HepG2 (cell line): ENCODE measurements at regions not wholly inside any gene's neighbourhood (a gene's known extent, or its start where the extent isn't known, plus 50 kb on each side); places are given as distances from the start of the nearest gene placed in this dataset.

Experiments
- ATAC-seq: fragments of 200-7000 bp; cut with Tn5 transposase; 3 replicates; pipeline ENCODE4 v1.9.1; 2020; ENCODE audit warnings: mild to moderate bottlenecking, moderate library complexity
- BruUV-seq: library from RNA; stranded (reverse); fragments of 400-500 nt; replicated peaks from 2 replicates; lab custom pipeline; 2021; lab: Mats Ljungman, UMichigan
- CTCF ChIA-PET: fragments of 300-600 bp; formaldehyde crosslinking; extraction: SDS; loops from one replicate; lab custom pipeline; 2021; ENCODE audit warnings: low total read pairs, inconsistent platforms, low intra/inter-chr PET ratio; lab: Yijun Ruan, JAX
- POLR2A ChIA-PET: fragments of 350-600 bp; sonication (Branson Sonifier 250); formaldehyde crosslinking; loops from one replicate; lab custom pipeline; 2020; ENCODE audit warnings: antibody characterized with exemption, inconsistent platforms; lab: Yijun Ruan, JAX
- DNase-seq: peaks from one replicate; pipeline ENCODE4 v3.0.0-alpha.2; 2015; ENCODE audit warnings: low spot score
- FAIRE-seq: peaks from 3 replicates; lab custom pipeline; 2011; peaks lifted over from hg19 to GRCh38; lab: Jason Lieb, UNC
- H2AFZ ChIP-seq: one replicate; pipeline ENCODE4 v1.6.1; 2011; ENCODE audit warnings: low read length, inconsistent platforms
- H3K27ac ChIP-seq: fragments of 300-600 bp; 3 replicates; pipeline ENCODE4 v1.8.0; 2011; ENCODE audit warnings: mixed run types, mild to moderate bottlenecking, mixed read lengths, low read length, inconsistent platforms; ENCODE audit not compliant: insufficient read depth; ENCODE audit errors: extremely low read length
- H3K27me3 ChIP-seq, 2 experiments: fragments of 200-600 bp in 1 of 2; 2 replicates in 1 of 2; 3 replicates in 1 of 2; pipeline versions ENCODE4 v1.6.0 to v1.8.0; 2011; ENCODE audit warnings: low read length in 2 of 2, mild to moderate bottlenecking in 2 of 2, moderate library complexity in 2 of 2, inconsistent platforms in 1 of 2; ENCODE audit not compliant: insufficient read depth in 2 of 2, control insufficient read depth in 1 of 2
- H3K36me3 ChIP-seq, 2 experiments: fragments of 200-600 bp in 1 of 2; replicated peaks in 1 of 2; 2 replicates in 1 of 2; 3 replicates in 1 of 2; pipeline versions ENCODE4 v1.5.1 to v1.8.0; 2011; ENCODE audit warnings: low read length in 2 of 2, inconsistent platforms in 1 of 2; ENCODE audit not compliant: insufficient read depth in 2 of 2, control insufficient read depth in 1 of 2
- H3K4me1 ChIP-seq: 2 replicates; pipeline ENCODE4 v1.5.1; 2012; ENCODE audit warnings: low read length, inconsistent platforms; ENCODE audit not compliant: insufficient read depth
- H3K4me2 ChIP-seq: 2 replicates; pipeline ENCODE4 v1.6.0; 2011; ENCODE audit warnings: low read depth, low read length, inconsistent platforms
- H3K4me3 ChIP-seq, 3 experiments: fragments of 200-600 bp in 1 of 3; sonication (generic), shearing (Covaris generic) in 1 of 3; replicated peaks in 1 of 3; 2 replicates each; pipeline ENCODE4 v1.5.1; 2011 to 2016; ENCODE audit warnings: low read length in 3 of 3, inconsistent platforms in 2 of 3, low read depth in 2 of 3, mild to moderate bottlenecking in 2 of 3, control low read depth in 1 of 3, mixed read lengths in 1 of 3; ENCODE audit not compliant: insufficient read depth in 1 of 3
- H3K79me2 ChIP-seq: one replicate; pipeline ENCODE4 v1.6.1; 2011; ENCODE audit warnings: low read length, inconsistent platforms; ENCODE audit not compliant: insufficient read depth
- H3K9ac ChIP-seq: 2 replicates; pipeline ENCODE4 v1.6.0; 2011; ENCODE audit warnings: mild to moderate bottlenecking, low read depth, low read length, inconsistent platforms; ENCODE audit not compliant: insufficient read depth
- H3K9me3 ChIP-seq: 2 replicates; pipeline ENCODE4 v1.5.1; 2012; ENCODE audit warnings: mild to moderate bottlenecking, low read length
- H4K20me1 ChIP-seq: 2 replicates; pipeline ENCODE4 v1.6.0; 2011; ENCODE audit warnings: inconsistent platforms, mild to moderate bottlenecking, low read length, moderate library complexity; ENCODE audit not compliant: insufficient read depth
- CBFB ChIP-seq: sonication (generic); formaldehyde crosslinking; IDR thresholded peaks from 2 replicates; pipeline ENCODE4 v1.4.0; 2020; ENCODE audit warnings: missing genetic modification reagents
- HNRNPL ChIP-seq: fragments of 200-400 bp; formaldehyde crosslinking; IDR thresholded peaks from 2 replicates; pipeline ENCODE4 v1.6.1; 2017; ENCODE audit warnings: mild to moderate bottlenecking, low read depth, low read length
- MTF1 ChIP-seq: sonication (generic); formaldehyde crosslinking; IDR thresholded peaks from 2 replicates; pipeline ENCODE4 v1.5.0; 2020; ENCODE audit warnings: missing genetic modification reagents
- NR2F6 ChIP-seq, 2 experiments: IDR thresholded peaks; 2 replicates each; pipeline ENCODE4 v1.6.1; 2016; ENCODE audit warnings: antibody characterized with exemption in 1 of 2, mild to moderate bottlenecking in 1 of 2
- PRMT3 ChIP-seq: sonication (generic); formaldehyde crosslinking; IDR thresholded peaks from 2 replicates; pipeline ENCODE4 v1.8.1; 2022; ENCODE audit warnings: low read depth, mild to moderate bottlenecking, moderate library complexity, missing genetic modification reagents, borderline replicate concordance
- SNRNP70 ChIP-seq: fragments of 200-400 bp; formaldehyde crosslinking; IDR thresholded peaks from 2 replicates; pipeline ENCODE4 v1.6.1; 2017; ENCODE audit warnings: mild to moderate bottlenecking, low read depth, low read length, moderate library complexity
- TP53 ChIP-seq: sonication (generic); formaldehyde crosslinking; conservative IDR thresholded peaks from 2 replicates; pipeline ENCODE4 v1.4.0; 2020; ENCODE audit warnings: missing genetic modification reagents
- ZNF205 ChIP-seq: IDR thresholded peaks from 2 replicates; pipeline ENCODE4 v1.6.1; 2018; ENCODE audit warnings: missing biosample characterization, missing genetic modification reagents
- ZNF263 ChIP-seq: sonication (generic); formaldehyde crosslinking; IDR thresholded peaks from 2 replicates; pipeline ENCODE4 v1.4.0; 2020; ENCODE audit warnings: missing genetic modification reagents
- ZNF33B ChIP-seq: sonication (generic); formaldehyde crosslinking; IDR thresholded peaks from 2 replicates; pipeline ENCODE4 v1.5.1; 2020; ENCODE audit warnings: mild to moderate bottlenecking, missing genetic modification reagents
- WGBS: methylation state at CpG from one replicate; pipeline ENCODE4 v1.1.6; 2017; ENCODE audit warnings: low lambda C conversion rate; 5-methylcytosine and 5-hydroxymethylcytosine counted together
- in situ Hi-C: cut with HindIII; loops from 2 replicates; pipeline ENCODE4 v1.10.0; 2017; ENCODE audit warnings: low pct_unique_long_range_greater_than_20kb; ENCODE audit not compliant: extremely low pct_ligation_motif_present
- intact Hi-C: fragments of 100-400 bp; cut with micrococcal nuclease; formaldehyde crosslinking; loops from one replicate; pipeline ENCODE4 v1.10.0; 2022; ENCODE audit not compliant: unreplicated experiment
- TF ChIP-seq, protein P1 (sequence below): sonication (generic); formaldehyde crosslinking; IDR thresholded peaks from 2 replicates; pipeline ENCODE4 v1.4.0; 2020; ENCODE audit warnings: missing genetic modification reagents, mild to moderate bottlenecking, borderline replicate concordance
- TF ChIP-seq, protein P2 (sequence below): sonication (generic); formaldehyde crosslinking; conservative IDR thresholded peaks from 2 replicates; pipeline ENCODE4 v1.4.0; 2020; ENCODE audit warnings: missing genetic modification reagents

DNA sequence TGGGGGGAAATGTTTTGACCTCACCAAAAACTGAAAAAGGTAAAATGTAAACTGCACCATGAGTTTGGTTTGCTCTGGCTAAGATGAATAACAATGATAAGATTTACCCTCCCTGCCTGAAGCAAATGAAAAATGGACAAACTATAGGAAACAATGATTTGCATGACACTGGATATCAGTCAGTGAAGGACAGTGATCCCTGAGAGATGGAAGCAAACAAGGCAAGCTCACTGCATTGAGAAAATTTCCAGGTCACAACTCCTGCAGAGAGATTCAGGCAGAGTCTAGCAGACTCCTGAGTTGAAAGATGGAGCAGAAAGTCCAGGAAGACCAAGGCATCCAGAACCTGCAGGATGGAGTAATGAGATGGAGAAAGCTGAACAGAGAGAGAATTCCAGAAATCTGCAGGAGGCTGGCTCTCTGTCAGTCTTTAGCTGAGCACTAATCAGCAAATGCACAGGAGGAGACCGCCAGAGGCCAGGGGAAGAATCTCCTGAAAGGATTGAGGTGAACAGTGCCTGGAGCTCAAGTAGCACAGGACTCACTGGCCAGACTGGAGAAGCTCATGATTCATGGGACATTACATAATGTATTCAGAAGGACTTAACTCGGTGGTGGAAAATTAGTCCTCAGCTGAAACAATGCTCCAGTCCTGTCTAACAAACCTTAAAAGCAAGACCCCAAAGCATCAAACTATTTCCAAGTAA lies 51.2 kb upstream of the PALS2 start:
- no peak overlapping the region for H2AFZ ChIP-seq
- ChIA-PET CTCF (no interaction called here), POLR2A (no interaction called here)
- H3K4me1 ChIP-seq, result no peaks in the 10 kb centered on the region
- FAIRE-seq, result no peak
- no peaks in the 10 kb centered on the region for H3K36me3 ChIP-seq
- ATAC-seq, result no peak
- H3K9ac ChIP-seq, result no peak overlapping the region
- intact Hi-C loops (no loop called here), in situ Hi-C loops (no loop called here)
- BruUV-seq, result no TSS peak
- WGBS, result 6% methylated on average over 2 of the region's 2 CpGs
- H3K4me3 ChIP-seq, result no peak overlapping the region
- no peaks in the 10 kb centered on the region for H3K9me3 ChIP-seq
- TF ChIP-seq ZNF205 (CRISPR knock-in tag) (no peak), TP53 (CRISPR knock-in tag) (no peak), NR2F6 (IDR thresholded peaks at IDR 0.05) (no peak), NR2F6 (CRISPR knock-in tag; IDR thresholded peaks at IDR 0.05) (no peak), MTF1 (no peak), ZNF263 (CRISPR knock-in tag) (no peak), PRMT3 (CRISPR knock-in tag) (no peak), ZNF33B (CRISPR knock-in tag) (no peak), HNRNPL (no peak), SNRNP70 (no peak), CBFB (no peak)
- TF ChIP-seq, protein P1, sequence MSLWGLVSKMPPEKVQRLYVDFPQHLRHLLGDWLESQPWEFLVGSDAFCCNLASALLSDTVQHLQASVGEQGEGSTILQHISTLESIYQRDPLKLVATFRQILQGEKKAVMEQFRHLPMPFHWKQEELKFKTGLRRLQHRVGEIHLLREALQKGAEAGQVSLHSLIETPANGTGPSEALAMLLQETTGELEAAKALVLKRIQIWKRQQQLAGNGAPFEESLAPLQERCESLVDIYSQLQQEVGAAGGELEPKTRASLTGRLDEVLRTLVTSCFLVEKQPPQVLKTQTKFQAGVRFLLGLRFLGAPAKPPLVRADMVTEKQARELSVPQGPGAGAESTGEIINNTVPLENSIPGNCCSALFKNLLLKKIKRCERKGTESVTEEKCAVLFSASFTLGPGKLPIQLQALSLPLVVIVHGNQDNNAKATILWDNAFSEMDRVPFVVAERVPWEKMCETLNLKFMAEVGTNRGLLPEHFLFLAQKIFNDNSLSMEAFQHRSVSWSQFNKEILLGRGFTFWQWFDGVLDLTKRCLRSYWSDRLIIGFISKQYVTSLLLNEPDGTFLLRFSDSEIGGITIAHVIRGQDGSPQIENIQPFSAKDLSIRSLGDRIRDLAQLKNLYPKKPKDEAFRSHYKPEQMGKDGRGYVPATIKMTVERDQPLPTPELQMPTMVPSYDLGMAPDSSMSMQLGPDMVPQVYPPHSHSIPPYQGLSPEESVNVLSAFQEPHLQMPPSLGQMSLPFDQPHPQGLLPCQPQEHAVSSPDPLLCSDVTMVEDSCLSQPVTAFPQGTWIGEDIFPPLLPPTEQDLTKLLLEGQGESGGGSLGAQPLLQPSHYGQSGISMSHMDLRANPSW, result no peak
- TF ChIP-seq, protein P2, sequence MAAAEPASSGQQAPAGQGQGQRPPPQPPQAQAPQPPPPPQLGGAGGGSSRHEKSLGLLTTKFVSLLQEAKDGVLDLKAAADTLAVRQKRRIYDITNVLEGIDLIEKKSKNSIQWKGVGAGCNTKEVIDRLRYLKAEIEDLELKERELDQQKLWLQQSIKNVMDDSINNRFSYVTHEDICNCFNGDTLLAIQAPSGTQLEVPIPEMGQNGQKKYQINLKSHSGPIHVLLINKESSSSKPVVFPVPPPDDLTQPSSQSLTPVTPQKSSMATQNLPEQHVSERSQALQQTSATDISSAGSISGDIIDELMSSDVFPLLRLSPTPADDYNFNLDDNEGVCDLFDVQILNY (CRISPR knock-in tag), result no peak
- H3K27ac ChIP-seq, result no peak overlapping the region
- DNase-seq, result no peak
- no peaks in the 10 kb centered on the region for H3K27me3 ChIP-seq
- no peak overlapping the region for H3K4me2 ChIP-seq
- H4K20me1 ChIP-seq, result no peaks in the 10 kb centered on the region
- no peaks in the 10 kb centered on the region for H3K79me2 ChIP-seq
